ENCODE measurements at regions not wholly inside any gene's neighbourhood (a gene's known extent, or its start where the extent isn't known, plus 50 kb on each side); places are given as distances from the start of the nearest gene placed in this dataset.

GRCh38 chr3:77917225-77917624, 877.3 kb downstream of the ROBO2 start:
- TF ChIP-seq CTCF (IDR thresholded peaks at IDR 0.05) (no peak), POLR2AphosphoS5 (IDR thresholded peaks at IDR 0.05; ENCODE audit: insufficient read depth in 1 of 2, low read depth in 1 of 2) (no peak), POLR2A (IDR thresholded peaks at IDR 0.05) (no peak)
- Histone ChIP-seq H3K36me3 (no peaks in the 10 kb centered on the region), H3K27me3 (no peaks in the 10 kb centered on the region), H3K9me3 (no peaks in the 10 kb centered on the region), H3K4me3 (no peak overlapping the region), H3K4me1 (no peaks in the 10 kb centered on the region), H3K27ac (no peak overlapping the region)
- intact Hi-C loops (cut with DNase I), result no loop called here
- DNase-seq (ENCODE audit: extremely low spot score in 2 of 2), result no peak

GRCh38 chr3:77919244-77919643, 879.3 kb downstream of the ROBO2 start:
- DNase-seq (ENCODE audit: extremely low spot score in 2 of 2), result no peak
- Histone ChIP-seq H3K27me3 (no peaks in the 10 kb centered on the region), H3K4me1 (no peaks in the 10 kb centered on the region), H3K27ac (no peak overlapping the region), H3K4me3 (no peak overlapping the region), H3K36me3 (no peaks in the 10 kb centered on the region), H3K9me3 (no peaks in the 10 kb centered on the region)
- intact Hi-C loops (cut with DNase I), result no loop called here
- TF ChIP-seq POLR2A (IDR thresholded peaks at IDR 0.05) (no peak), POLR2AphosphoS5 (IDR thresholded peaks at IDR 0.05; ENCODE audit: insufficient read depth in 1 of 2, low read depth in 1 of 2) (no peak), CTCF (IDR thresholded peaks at IDR 0.05) (no peak)

- intact Hi-C loops (cut with DNase I), result no loop called here
- Histone ChIP-seq H3K27me3 (no peaks in the 10 kb centered on the region), H3K27ac (no peak overlapping the region), H3K9me3 (no peaks in the 10 kb centered on the region), H3K4me1 (no peaks in the 10 kb centered on the region), H3K4me3 (no peak overlapping the region), H3K36me3 (no peaks in the 10 kb centered on the region)
- TF ChIP-seq CTCF (IDR thresholded peaks at IDR 0.05), result no peak
- no peak for TF ChIP-seq POLR2AphosphoS5 (IDR thresholded peaks at IDR 0.05; ENCODE audit: insufficient read depth in 1 of 2, low read depth in 1 of 2)
- no peak for TF ChIP-seq POLR2A (IDR thresholded peaks at IDR 0.05)
- DNase-seq (ENCODE audit: extremely low spot score in 2 of 2), result no peak
Measured at GRCh38 chr3:77931255-77932009, 891.5 kb downstream of the ROBO2 start.

- intact Hi-C loops (cut with DNase I), result no loop called here
- no peak for DNase-seq (ENCODE audit: extremely low spot score in 2 of 2)
- no peaks in the 10 kb centered on the region for H3K9me3 ChIP-seq
- no peak overlapping the region for H3K4me3 ChIP-seq
- TF ChIP-seq CTCF (IDR thresholded peaks at IDR 0.05), result no peak
- TF ChIP-seq POLR2AphosphoS5 (IDR thresholded peaks at IDR 0.05; ENCODE audit: insufficient read depth in 1 of 2, low read depth in 1 of 2), result no peak
- no peak for TF ChIP-seq POLR2A (IDR thresholded peaks at IDR 0.05)
- H3K36me3 ChIP-seq, result no peaks in the 10 kb centered on the region
- no peak overlapping the region for H3K27ac ChIP-seq
- no peaks in the 10 kb centered on the region for H3K27me3 ChIP-seq
- H3K4me1 ChIP-seq, result no peaks in the 10 kb centered on the region
Measured at GRCh38 chr3:77932926-77933325, 893.0 kb downstream of the ROBO2 start.

- H3K27me3 ChIP-seq, result no peaks in the 10 kb centered on the region
- H3K4me1 ChIP-seq, result no peaks in the 10 kb centered on the region
- no peaks in the 10 kb centered on the region for H3K9me3 ChIP-seq
- no peak overlapping the region for H3K4me3 ChIP-seq
- intact Hi-C loops (cut with DNase I), result no loop called here
- no peak overlapping the region for H3K27ac ChIP-seq
- DNase-seq (ENCODE audit: extremely low spot score in 2 of 2), result no peak
- H3K36me3 ChIP-seq, result no peaks in the 10 kb centered on the region
- TF ChIP-seq POLR2A (IDR thresholded peaks at IDR 0.05) (no peak), CTCF (IDR thresholded peaks at IDR 0.05) (no peak), POLR2AphosphoS5 (IDR thresholded peaks at IDR 0.05; ENCODE audit: insufficient read depth in 1 of 2, low read depth in 1 of 2) (no peak)
Measured at GRCh38 chr3:77933926-77934325, 894.0 kb downstream of the ROBO2 start.

All from vagina (tissue), 2 donors.